Hematopoietic multipotent progenitor cell (in vitro differentiated cells): ENCODE measurements at regions not wholly inside any gene's neighbourhood (a gene's known extent, or its start where the extent isn't known, plus 50 kb on each side); places are given as distances from the start of the nearest gene placed in this dataset.

Source experiments
- DNase-seq, 3 donors: peaks; one replicate each; pipeline ENCODE4 v3.0.0-alpha.2; 2011 to 2015; ENCODE audit warnings: low read depth in 2 of 3, low spot score in 2 of 3

GRCh38 chr6:41469156-41470028, 76.8 kb upstream of the FOXP4 start:
- no peak for DNase-seq

- peak in 1 of 3 donors; percentile 40 for DNase-seq
Observed at GRCh38 chr6:41470029-41470330, 76.2 kb upstream of the FOXP4 start.

GRCh38 chr6:41470331-41471063, 75.7 kb upstream of the FOXP4 start:
- no peak for DNase-seq

- no peak for DNase-seq
Observed at GRCh38 chr6:41471064-41471895, 74.9 kb upstream of the FOXP4 start.

GRCh38 chr6:41474213-41474933, 71.8 kb upstream of the FOXP4 start:
- no peak for DNase-seq

- no peak for DNase-seq
Observed at GRCh38 chr6:41475164-41475563, 71.0 kb upstream of the FOXP4 start.

GRCh38 chr6:41475737-41476357, 70.3 kb upstream of the FOXP4 start:
- DNase-seq = no peak

- no peak for DNase-seq
Observed at GRCh38 chr6:41476401-41476800, 69.8 kb upstream of the FOXP4 start.

- DNase-seq = no peak
Observed at GRCh38 chr6:41477572-41477971, 68.6 kb upstream of the FOXP4 start.

GRCh38 chr6:41483943-41484342, 62.2 kb upstream of the FOXP4 start:
- DNase-seq = no peak

- DNase-seq = no peak
Observed at GRCh38 chr6:41487860-41488432, 58.2 kb upstream of the FOXP4 start.

GRCh38 chr6:41488433-41489119, 57.6 kb upstream of the FOXP4 start:
- DNase-seq = no peak

- DNase-seq = no peak
Observed at GRCh38 chr6:41489120-41489851, 56.9 kb upstream of the FOXP4 start.

- DNase-seq = no peak
Observed at GRCh38 chr6:41492261-41492891, 53.8 kb upstream of the FOXP4 start.

GRCh38 chr6:41494212-41495110, 51.7 kb upstream of the FOXP4 start:
- DNase-seq = no peak
